Endothelial cell of umbilical vein (primary cell): ENCODE measurements at regions not wholly inside any gene's neighbourhood (a gene's known extent, or its start where the extent isn't known, plus 50 kb on each side); places are given as distances from the start of the nearest gene placed in this dataset.

Experiments
- BruUV-seq: library from RNA; stranded (reverse); fragments of 400-500 nt; replicated peaks from 2 replicates; lab custom pipeline; 2021; lab: Mats Ljungman, UMichigan
- CTCF ChIA-PET: fragments of 300-600, 350-600 bp; sonication (Branson Sonifier 250); formaldehyde crosslinking; loops from one replicate; lab custom pipeline; 2021; ENCODE audit warnings: antibody characterized with exemption, inconsistent platforms; lab: Charles Lee
- POLR2A ChIA-PET: fragments of 300-600, 350-600 bp; sonication (Branson Sonifier 250); formaldehyde crosslinking; loops from one replicate; lab custom pipeline; 2021; ENCODE audit warnings: antibody characterized with exemption, inconsistent platforms; lab: Charles Lee
- DNase-seq: peaks from one replicate; pipeline ENCODE4 v3.0.0-alpha.2; 2011; ENCODE audit warnings: low read depth, low spot score
- FAIRE-seq: peaks from 2 replicates; lab custom pipeline; 2011; peaks lifted over from hg19 to GRCh38; lab: Jason Lieb, UNC
- H2AFZ ChIP-seq: 2 replicates; pipeline ENCODE4 v1.6.0; 2012; ENCODE audit warnings: low read depth, low read length, control low read depth, inconsistent platforms
- H3K27ac ChIP-seq: 2 replicates; pipeline ENCODE4 v1.5.1; 2011; ENCODE audit warnings: low read depth, mild to moderate bottlenecking, control low read depth, low read length, moderate library complexity; ENCODE audit not compliant: insufficient read depth
- H3K27me3 ChIP-seq, 2 experiments: 2 replicates each; pipeline versions ENCODE4 v1.6.0 to v1.6.1; 2011; ENCODE audit warnings: low read length in 2 of 2, mixed read lengths in 1 of 2; ENCODE audit not compliant: control insufficient read depth in 2 of 2, insufficient read depth in 2 of 2
- H3K36me3 ChIP-seq, 2 experiments: 2 replicates in 1 of 2; 3 replicates in 1 of 2; pipeline ENCODE4 v1.5.1; 2011; ENCODE audit warnings: low read length in 2 of 2, mild to moderate bottlenecking in 1 of 2, moderate library complexity in 1 of 2; ENCODE audit not compliant: control insufficient read depth in 2 of 2, insufficient read depth in 2 of 2; ENCODE audit errors: extremely low read depth in 1 of 2
- H3K4me1 ChIP-seq: 3 replicates; pipeline ENCODE4 v1.5.1; 2011; ENCODE audit warnings: mild to moderate bottlenecking, low read length; ENCODE audit not compliant: control insufficient read depth, insufficient read depth; ENCODE audit errors: extremely low read depth
- H3K4me2 ChIP-seq: 2 replicates; pipeline ENCODE4 v1.6.1; 2011; ENCODE audit warnings: low read length, control low read depth, mixed read lengths; ENCODE audit not compliant: insufficient read depth
- H3K4me3 ChIP-seq, 3 experiments: fragments of 200-600 bp in 1 of 3; sonication (generic), shearing (Covaris generic) in 1 of 3; replicated peaks in 1 of 3; 2 replicates each; pipeline ENCODE4 v1.5.1; 2011 to 2016; ENCODE audit warnings: control low read depth in 3 of 3, low read length in 3 of 3, mild to moderate bottlenecking in 2 of 3, inconsistent platforms in 1 of 3, low read depth in 1 of 3, moderate library complexity in 1 of 3; ENCODE audit not compliant: insufficient read depth in 1 of 3
- H3K79me2 ChIP-seq: 2 replicates; pipeline ENCODE4 v1.6.0; 2012; ENCODE audit warnings: low read length, inconsistent platforms; ENCODE audit not compliant: control insufficient read depth, insufficient read depth
- H3K9ac ChIP-seq: replicated peaks from 2 replicates; pipeline ENCODE3; 2011; ENCODE audit warnings: low read length, control low read depth; ENCODE audit not compliant: insufficient read depth; ENCODE audit errors: extremely low read depth
- H3K9me1 ChIP-seq: replicated peaks from 3 replicates; pipeline ENCODE4 v1.6.0; 2011; ENCODE audit warnings: mild to moderate bottlenecking, low read length; ENCODE audit not compliant: control insufficient read depth, insufficient read depth; ENCODE audit errors: extremely low read depth
- H3K9me3 ChIP-seq: replicated peaks from 2 replicates; pipeline ENCODE4 v1.5.1; 2012; ENCODE audit warnings: low read length, inconsistent platforms; ENCODE audit not compliant: control insufficient read depth, insufficient read depth
- H4K20me1 ChIP-seq: replicated peaks from 2 replicates; pipeline ENCODE3; 2011; ENCODE audit warnings: mild to moderate bottlenecking, low read length; ENCODE audit not compliant: control insufficient read depth, insufficient read depth; ENCODE audit errors: extremely low read depth
- EZH2 ChIP-seq: IDR thresholded peaks from 2 replicates; pipeline ENCODE4 v1.6.1; 2012; ENCODE audit warnings: borderline replicate concordance, low read depth, mild to moderate bottlenecking, moderate library complexity, low read length, inconsistent platforms; ENCODE audit not compliant: severe bottlenecking
- FOS ChIP-seq: IDR thresholded peaks from 2 replicates; pipeline ENCODE4 v1.6.1; 2011; ENCODE audit warnings: mild to moderate bottlenecking, low read length, moderate library complexity, borderline replicate concordance; ENCODE audit not compliant: insufficient read depth
- GATA2 ChIP-seq: IDR thresholded peaks from 2 replicates; pipeline ENCODE4 v1.7.0; 2011; ENCODE audit warnings: low read depth, mild to moderate bottlenecking, moderate library complexity, mixed read lengths, low read length; ENCODE audit not compliant: insufficient read length, insufficient read depth
- JUN ChIP-seq: IDR thresholded peaks from 2 replicates; pipeline ENCODE4 v1.6.1; 2011; ENCODE audit warnings: borderline replicate concordance, low read depth; ENCODE audit not compliant: insufficient read length, insufficient read depth
- MYC ChIP-seq: IDR thresholded peaks from one replicate; pipeline ENCODE4 v1.6.1; 2011; ENCODE audit warnings: mild to moderate bottlenecking, low read depth, low read length
- POLR2A ChIP-seq: IDR thresholded peaks from 2 replicates; pipeline ENCODE4 v1.6.1; 2012; ENCODE audit warnings: low read depth, mild to moderate bottlenecking, control low read depth, low read length
- POLR2AphosphoS5 ChIP-seq: IDR thresholded peaks from 2 replicates; pipeline ENCODE4 v1.6.1; 2012; ENCODE audit warnings: low read depth, mild to moderate bottlenecking, control low read depth, low read length, moderate library complexity; ENCODE audit not compliant: insufficient read depth
- dilution Hi-C: fragments of 300-500 bp; cut with MboI; formaldehyde crosslinking; loops from one replicate; pipeline ENCODE4 v1.15.0; 2019; ENCODE audit warnings: low sequenced_read_pairs; ENCODE audit not compliant: extremely low pct_ligation_motif_present
- intact Hi-C: fragments of 100-400 bp; cut with micrococcal nuclease; formaldehyde crosslinking; loops from one replicate; pipeline ENCODE4 v1.10.0; 2022
- TF ChIP-seq, protein P1 (sequence below): IDR thresholded peaks from 2 replicates; pipeline ENCODE4 v1.6.1; 2011; ENCODE audit not compliant: insufficient read depth, insufficient read length
- TF ChIP-seq, protein P2 (sequence below), 2 donors: IDR thresholded peaks; 1 replicate in 1 of 2; 2 replicates in 1 of 2; pipeline ENCODE4 v1.5.1; 2011; ENCODE audit warnings: low read length in 2 of 2, mild to moderate bottlenecking in 2 of 2, moderate library complexity in 2 of 2, control low read depth in 1 of 2, inconsistent platforms in 1 of 2, low read depth in 1 of 2; ENCODE audit not compliant: insufficient read depth in 1 of 2; ENCODE audit errors: extremely low read depth in 1 of 2

DNA sequence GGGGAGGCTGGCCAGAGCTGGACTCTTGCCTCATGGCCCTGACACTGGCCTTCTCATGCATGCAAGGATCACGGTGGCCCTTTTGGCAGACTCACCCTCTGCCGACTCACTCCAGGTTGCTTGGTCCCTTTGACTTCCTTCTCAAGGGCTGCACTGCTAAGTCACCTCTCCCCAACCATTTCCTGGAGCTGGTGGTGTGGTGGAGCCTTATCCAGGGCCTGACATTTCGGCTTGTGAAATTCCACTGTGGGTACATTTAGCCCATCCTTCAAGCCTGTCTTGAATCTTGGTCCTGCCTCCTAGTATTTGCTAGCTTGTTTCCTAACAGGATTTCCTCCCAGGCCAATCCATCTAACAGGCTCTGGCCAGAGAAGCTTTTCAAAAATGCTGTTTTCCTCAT is 52.6 kb upstream of the JUN start:
- peak overlapping the region; percentile 48 for H2AFZ ChIP-seq
- H3K4me1 ChIP-seq = peaks cover 8% of the 10 kb centered on the region
- TF ChIP-seq MYC (no peak), FOS (no peak), POLR2AphosphoS5 (no peak), POLR2A (no peak), JUN (no peak), EZH2 (no peak), GATA2 (no peak)
- TF ChIP-seq, protein P1, sequence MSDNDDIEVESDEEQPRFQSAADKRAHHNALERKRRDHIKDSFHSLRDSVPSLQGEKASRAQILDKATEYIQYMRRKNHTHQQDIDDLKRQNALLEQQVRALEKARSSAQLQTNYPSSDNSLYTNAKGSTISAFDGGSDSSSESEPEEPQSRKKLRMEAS = no peak
- TF ChIP-seq, protein P2, sequence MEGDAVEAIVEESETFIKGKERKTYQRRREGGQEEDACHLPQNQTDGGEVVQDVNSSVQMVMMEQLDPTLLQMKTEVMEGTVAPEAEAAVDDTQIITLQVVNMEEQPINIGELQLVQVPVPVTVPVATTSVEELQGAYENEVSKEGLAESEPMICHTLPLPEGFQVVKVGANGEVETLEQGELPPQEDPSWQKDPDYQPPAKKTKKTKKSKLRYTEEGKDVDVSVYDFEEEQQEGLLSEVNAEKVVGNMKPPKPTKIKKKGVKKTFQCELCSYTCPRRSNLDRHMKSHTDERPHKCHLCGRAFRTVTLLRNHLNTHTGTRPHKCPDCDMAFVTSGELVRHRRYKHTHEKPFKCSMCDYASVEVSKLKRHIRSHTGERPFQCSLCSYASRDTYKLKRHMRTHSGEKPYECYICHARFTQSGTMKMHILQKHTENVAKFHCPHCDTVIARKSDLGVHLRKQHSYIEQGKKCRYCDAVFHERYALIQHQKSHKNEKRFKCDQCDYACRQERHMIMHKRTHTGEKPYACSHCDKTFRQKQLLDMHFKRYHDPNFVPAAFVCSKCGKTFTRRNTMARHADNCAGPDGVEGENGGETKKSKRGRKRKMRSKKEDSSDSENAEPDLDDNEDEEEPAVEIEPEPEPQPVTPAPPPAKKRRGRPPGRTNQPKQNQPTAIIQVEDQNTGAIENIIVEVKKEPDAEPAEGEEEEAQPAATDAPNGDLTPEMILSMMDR (IDR thresholded peaks at IDR 0.05; ENCODE audit: extremely low read depth in 1 of 2, insufficient read depth in 1 of 2, low read depth in 1 of 2, low read length in 2 of 2) = no peak
- H3K9ac ChIP-seq = no peak overlapping the region
- H3K4me3 ChIP-seq = no peak overlapping the region
- no peaks in the 10 kb centered on the region for H3K27me3 ChIP-seq
- ChIA-PET CTCF (interaction anchor here (0.6 to 1.3 kb wide), 3 partner anchors 17 to 923 kb away, joined by 3 to 4 read pairs (median 3); no protein-coding TSS in a partner anchor), POLR2A (interaction anchor here (1.0 kb wide), 1 partner anchor 248 kb away, joined by 3 read pairs; no protein-coding TSS in a partner anchor)
- dilution Hi-C loops = no loop called here
- no peaks in the 10 kb centered on the region for H3K9me3 ChIP-seq
- H3K9me1 ChIP-seq = no peaks in the 10 kb centered on the region
- FAIRE-seq (peak; percentile 86), DNase-seq (peak; percentile 47)
- H4K20me1 ChIP-seq = no peaks in the 10 kb centered on the region
- H3K27ac ChIP-seq = no peak overlapping the region
- no peak overlapping the region for H3K4me2 ChIP-seq
- BruUV-seq = no TSS peak
- intact Hi-C loops = no loop called here
- no peaks in the 10 kb centered on the region for H3K36me3 ChIP-seq
- no peaks in the 10 kb centered on the region for H3K79me2 ChIP-seq
